GM12878 (cell line): ENCODE measurements at regions not wholly inside any gene's neighbourhood (a gene's known extent, or its start where the extent isn't known, plus 50 kb on each side); places are given as distances from the start of the nearest gene placed in this dataset.

Experiments
- ATAC-seq: fragments of 200-7000 bp; cut with Tn5 transposase; 3 replicates; pipeline ENCODE4 v1.9.1; 2020; ENCODE audit warnings: mild to moderate bottlenecking, moderate library complexity
- BruUV-seq: library from RNA; stranded (reverse); fragments of 400-500 nt; replicated peaks from 2 replicates; lab custom pipeline; 2021; lab: Mats Ljungman, UMichigan
- CTCF ChIA-PET: fragments of 300-600 bp; sonication (Branson Sonifier 250); formaldehyde crosslinking; extraction: SDS; loops from one replicate; lab custom pipeline; 2021; ENCODE audit warnings: inconsistent platforms; lab: Yijun Ruan, JAX
- POLR2A ChIA-PET: fragments of 350-600 bp; formaldehyde crosslinking; extraction: SDS; loops from one replicate; lab custom pipeline; 2021; ENCODE audit warnings: inconsistent platforms; lab: Charles Lee
- RAD21 ChIA-PET: fragments of 300-600 bp; sonication (Branson Sonifier 250); formaldehyde crosslinking; loops from one replicate; lab custom pipeline; 2023; ENCODE audit warnings: antibody characterized with exemption; ENCODE audit not compliant: unreplicated experiment; lab: Charles Lee
- SMC1A ChIA-PET: fragments of 300-600 bp; sonication (Branson Sonifier 250); formaldehyde crosslinking; loops from one replicate; lab custom pipeline; 2023; ENCODE audit not compliant: unreplicated experiment, uncharacterized antibody; lab: Charles Lee
- DNase-seq: peaks from one replicate; pipeline ENCODE4 v3.0.0-alpha.2; 2011; ENCODE audit warnings: low read depth, low spot score
- FAIRE-seq: peaks from 3 replicates; lab custom pipeline; 2011; peaks lifted over from hg19 to GRCh38; lab: Jason Lieb, UNC
- H2AFZ ChIP-seq: 2 replicates; pipeline ENCODE4 v1.6.0; 2011; ENCODE audit warnings: low read depth, low read length, control low read depth; ENCODE audit not compliant: control insufficient read depth
- H3K27ac ChIP-seq: 2 replicates; pipeline ENCODE4 v1.5.1; 2011; ENCODE audit warnings: control low read depth; ENCODE audit not compliant: control insufficient read depth, insufficient read depth
- H3K27me3 ChIP-seq, 2 experiments: replicated peaks in 1 of 2; 2 replicates each; pipeline versions ENCODE4 v1.6.0 to v1.6.1; 2011; ENCODE audit warnings: low read length in 1 of 2; ENCODE audit not compliant: control insufficient read depth in 2 of 2, insufficient read depth in 2 of 2
- H3K36me3 ChIP-seq, 2 experiments: 2 replicates each; pipeline ENCODE4 v1.5.1; 2011; ENCODE audit warnings: low read length in 1 of 2; ENCODE audit not compliant: control insufficient read depth in 2 of 2, insufficient read depth in 2 of 2
- H3K4me1 ChIP-seq: 2 replicates; pipeline ENCODE4 v1.6.1; 2011; ENCODE audit warnings: mild to moderate bottlenecking, low read length, moderate library complexity, mixed read lengths; ENCODE audit not compliant: control insufficient read depth, insufficient read depth
- H3K4me2 ChIP-seq: 2 replicates; pipeline ENCODE4 v1.6.0; 2011; ENCODE audit warnings: control low read depth; ENCODE audit not compliant: control insufficient read depth, insufficient read depth
- H3K4me3 ChIP-seq: fragments of 200-600 bp; sonication (generic); 2 replicates; pipeline ENCODE4 v1.5.1; 2016
- H3K79me2 ChIP-seq: 2 replicates; pipeline ENCODE4 v1.6.0; 2011; ENCODE audit warnings: low read length; ENCODE audit not compliant: control insufficient read depth, insufficient read depth
- H3K9ac ChIP-seq: 2 replicates; pipeline ENCODE4 v1.8.0; 2011; ENCODE audit warnings: low read length, control low read depth, mixed read lengths; ENCODE audit not compliant: control insufficient read depth, insufficient read depth
- H3K9me3 ChIP-seq: replicated peaks from 3 replicates; pipeline ENCODE4 v1.5.1; 2011; ENCODE audit warnings: mild to moderate bottlenecking, low read length; ENCODE audit not compliant: control insufficient read depth, insufficient read depth
- H4K20me1 ChIP-seq: 2 replicates; pipeline ENCODE4 v1.6.0; 2011; ENCODE audit not compliant: control insufficient read depth, insufficient read depth
- ETV6 ChIP-seq, 2 experiments: fragments of 450-650 bp in 1 of 2; IDR thresholded peaks in 1 of 2; conservative IDR thresholded peaks in 1 of 2; 2 replicates each; pipeline ENCODE4 v1.6.1; 2014; ENCODE audit warnings: antibody characterized with exemption in 1 of 2, borderline replicate concordance in 1 of 2, low read depth in 1 of 2, mild to moderate bottlenecking in 1 of 2, moderate library complexity in 1 of 2
- POU2F2 ChIP-seq: IDR thresholded peaks from 3 replicates; pipeline ENCODE4 v1.6.1; 2011; ENCODE audit warnings: low read depth, mild to moderate bottlenecking, low read length, borderline replicate concordance
- WGBS: methylation state at CpG from one replicate; pipeline ENCODE4 v1.1.6; 2016; ENCODE audit warnings: low lambda C conversion rate; ENCODE audit not compliant: insufficient replicate concordance, insufficient coverage; ENCODE audit errors: missing lambda C conversion rate; 5-methylcytosine and 5-hydroxymethylcytosine counted together
- in situ Hi-C: fragments of 300-500 bp; cut with MboI; formaldehyde crosslinking; loops from 9 replicates; pipeline ENCODE4 v1.14.3; 2018; ENCODE audit warnings: mixed read lengths
- intact Hi-C: fragments of 100-400 bp; cut with micrococcal nuclease; formaldehyde crosslinking; loops from one replicate; pipeline ENCODE4 v1.14.2; 2022; ENCODE audit not compliant: unreplicated experiment
- TF ChIP-seq, protein P1 (sequence below): fragments of 450-650 bp; IDR thresholded peaks from 2 replicates; pipeline ENCODE4 v1.6.1; 2018; ENCODE audit warnings: mild to moderate bottlenecking, low read depth, moderate library complexity; ENCODE audit not compliant: partially characterized antibody
- TF ChIP-seq, protein P2 (sequence below): fragments of 450-650 bp; IDR thresholded peaks from 2 replicates; pipeline ENCODE4 v1.6.1; 2017; ENCODE audit warnings: borderline replicate concordance

DNA sequence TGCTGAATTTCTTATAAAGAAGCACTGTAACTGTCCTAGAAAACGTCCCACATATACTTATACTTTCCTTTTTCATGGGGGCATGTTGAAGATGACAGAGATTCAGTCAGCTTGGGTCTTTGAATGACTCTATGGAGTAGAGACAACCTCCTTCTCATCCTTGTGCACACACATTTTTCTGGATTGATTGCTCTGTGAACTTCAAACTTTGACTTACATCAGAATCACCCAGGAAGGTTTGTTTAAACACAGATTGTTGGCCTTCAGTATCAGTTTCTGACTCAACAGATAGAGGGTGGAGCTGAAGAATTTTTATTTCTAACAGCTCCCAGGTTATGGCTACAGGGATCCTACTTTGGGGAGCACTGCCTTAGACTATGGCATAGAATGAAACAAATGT is 97.6 kb upstream of the DGKB start:
- RAD21 ChIA-PET = no interaction called here
- H3K4me1 ChIP-seq = no peaks in the 10 kb centered on the region
- no peak for DNase-seq
- H3K27me3 ChIP-seq = no peaks in the 10 kb centered on the region
- H2AFZ ChIP-seq = no peak overlapping the region
- no peak for FAIRE-seq
- CTCF ChIA-PET = interaction anchor here (1.5 kb wide), 1 partner anchor 13 kb away, joined by 5 read pairs; no protein-coding TSS in a partner anchor
- H4K20me1 ChIP-seq = no peaks in the 10 kb centered on the region
- TF ChIP-seq, protein P1, sequence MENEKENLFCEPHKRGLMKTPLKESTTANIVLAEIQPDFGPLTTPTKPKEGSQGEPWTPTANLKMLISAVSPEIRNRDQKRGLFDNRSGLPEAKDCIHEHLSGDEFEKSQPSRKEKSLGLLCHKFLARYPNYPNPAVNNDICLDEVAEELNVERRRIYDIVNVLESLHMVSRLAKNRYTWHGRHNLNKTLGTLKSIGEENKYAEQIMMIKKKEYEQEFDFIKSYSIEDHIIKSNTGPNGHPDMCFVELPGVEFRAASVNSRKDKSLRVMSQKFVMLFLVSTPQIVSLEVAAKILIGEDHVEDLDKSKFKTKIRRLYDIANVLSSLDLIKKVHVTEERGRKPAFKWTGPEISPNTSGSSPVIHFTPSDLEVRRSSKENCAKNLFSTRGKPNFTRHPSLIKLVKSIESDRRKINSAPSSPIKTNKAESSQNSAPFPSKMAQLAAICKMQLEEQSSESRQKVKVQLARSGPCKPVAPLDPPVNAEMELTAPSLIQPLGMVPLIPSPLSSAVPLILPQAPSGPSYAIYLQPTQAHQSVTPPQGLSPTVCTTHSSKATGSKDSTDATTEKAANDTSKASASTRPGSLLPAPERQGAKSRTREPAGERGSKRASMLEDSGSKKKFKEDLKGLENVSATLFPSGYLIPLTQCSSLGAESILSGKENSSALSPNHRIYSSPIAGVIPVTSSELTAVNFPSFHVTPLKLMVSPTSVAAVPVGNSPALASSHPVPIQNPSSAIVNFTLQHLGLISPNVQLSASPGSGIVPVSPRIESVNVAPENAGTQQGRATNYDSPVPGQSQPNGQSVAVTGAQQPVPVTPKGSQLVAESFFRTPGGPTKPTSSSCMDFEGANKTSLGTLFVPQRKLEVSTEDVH = no peak
- TF ChIP-seq POU2F2 = no peak
- TF ChIP-seq ETV6 (conservative IDR thresholded peaks at IDR 0.05 in 1 of 2, IDR thresholded peaks at IDR 0.05 in 1 of 2; ENCODE audit: borderline replicate concordance in 1 of 2, low read depth in 1 of 2) = no peak
- TF ChIP-seq, protein P2, sequence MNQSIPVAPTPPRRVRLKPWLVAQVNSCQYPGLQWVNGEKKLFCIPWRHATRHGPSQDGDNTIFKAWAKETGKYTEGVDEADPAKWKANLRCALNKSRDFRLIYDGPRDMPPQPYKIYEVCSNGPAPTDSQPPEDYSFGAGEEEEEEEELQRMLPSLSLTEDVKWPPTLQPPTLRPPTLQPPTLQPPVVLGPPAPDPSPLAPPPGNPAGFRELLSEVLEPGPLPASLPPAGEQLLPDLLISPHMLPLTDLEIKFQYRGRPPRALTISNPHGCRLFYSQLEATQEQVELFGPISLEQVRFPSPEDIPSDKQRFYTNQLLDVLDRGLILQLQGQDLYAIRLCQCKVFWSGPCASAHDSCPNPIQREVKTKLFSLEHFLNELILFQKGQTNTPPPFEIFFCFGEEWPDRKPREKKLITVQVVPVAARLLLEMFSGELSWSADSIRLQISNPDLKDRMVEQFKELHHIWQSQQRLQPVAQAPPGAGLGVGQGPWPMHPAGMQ = no peak
- TF ChIP-seq, all 136 proteins: peak for 0
- 0% methylated on average over 1 of the region's 1 CpG for WGBS
- H3K9ac ChIP-seq = no peak overlapping the region
- H3K79me2 ChIP-seq = no peaks in the 10 kb centered on the region
- ChIA-PET SMC1A (no interaction called here), POLR2A (no interaction called here)
- in situ Hi-C loops (loop anchor here (25.0 kb wide), 1 partner anchor 1713 kb away; no protein-coding TSS in a partner anchor), intact Hi-C loops (no loop called here)
- H3K36me3 ChIP-seq = no peaks in the 10 kb centered on the region
- BruUV-seq = no TSS peak
- H3K27ac ChIP-seq = no peak overlapping the region
- no peak for ATAC-seq
- no peak overlapping the region for H3K4me2 ChIP-seq
- no peaks in the 10 kb centered on the region for H3K9me3 ChIP-seq
- H3K4me3 ChIP-seq = no peak overlapping the region
